Astrocyte (in vitro differentiated cells and primary cell): ENCODE measurements at regions not wholly inside any gene's neighbourhood (a gene's known extent, or its start where the extent isn't known, plus 50 kb on each side); places are given as distances from the start of the nearest gene placed in this dataset.

Source experiments
- CTCF ChIP-seq: IDR thresholded peaks from 2 replicates; pipeline ENCODE4 v1.5.1; 2011; ENCODE audit warnings: low read depth, mild to moderate bottlenecking, inconsistent platforms, low read length, moderate library complexity; ENCODE audit not compliant: insufficient read depth
- EZH2 ChIP-seq: IDR thresholded peaks from 2 replicates; pipeline ENCODE4 v1.6.1; 2012; ENCODE audit warnings: mild to moderate bottlenecking, low read length, inconsistent platforms; ENCODE audit not compliant: insufficient read depth

- TF ChIP-seq CTCF (no peak), EZH2 (no peak)
Observed at GRCh38 chr20:5489601-5490000, 121.2 kb downstream of the GPCPD1 start.
